Prostate gland (tissue), 2 donors: ENCODE measurements at regions not wholly inside any gene's neighbourhood (a gene's known extent, or its start where the extent isn't known, plus 50 kb on each side); places are given as distances from the start of the nearest gene placed in this dataset.

ENCODE experiments used
- POLR2A ChIP-seq: fragments of 450-650 bp; IDR thresholded peaks from one replicate; pipeline ENCODE4 v1.6.1; 2016; ENCODE audit warnings: antibody characterized with exemption, mild to moderate bottlenecking
- TF ChIP-seq, protein P1 (sequence below), 4 experiments: fragments of 200-600 bp in 2 of 4; fragments of 450-650 bp in 2 of 4; sonication (generic) in 2 of 4; IDR thresholded peaks; 1 replicate in 3 of 4; 2 replicates in 1 of 4; pipeline ENCODE4 v1.5.1; 2016 to 2019; ENCODE audit warnings: antibody characterized with exemption in 4 of 4, mild to moderate bottlenecking in 2 of 4, moderate library complexity in 2 of 4

DNA sequence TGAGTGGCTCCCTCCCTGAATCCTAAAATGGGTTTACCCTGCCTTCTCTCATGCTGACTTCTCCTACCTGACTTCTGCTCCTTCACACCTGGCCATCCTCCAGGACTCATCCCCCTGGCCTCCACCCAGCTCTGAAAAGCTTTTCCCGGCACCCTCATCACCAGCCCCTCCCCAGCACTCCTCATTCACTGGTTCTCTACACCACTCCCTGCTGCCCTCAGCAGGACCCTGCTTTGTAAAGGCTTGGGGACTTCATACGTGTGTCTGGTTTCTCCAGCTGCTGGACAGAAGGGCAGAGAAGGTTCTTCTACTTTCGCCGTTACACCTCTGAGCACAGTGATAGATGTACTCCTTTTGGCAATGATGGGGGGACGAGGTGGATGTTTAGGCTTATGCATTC, 184.9 kb upstream of the UBE3A start:
- TF ChIP-seq, protein P1, sequence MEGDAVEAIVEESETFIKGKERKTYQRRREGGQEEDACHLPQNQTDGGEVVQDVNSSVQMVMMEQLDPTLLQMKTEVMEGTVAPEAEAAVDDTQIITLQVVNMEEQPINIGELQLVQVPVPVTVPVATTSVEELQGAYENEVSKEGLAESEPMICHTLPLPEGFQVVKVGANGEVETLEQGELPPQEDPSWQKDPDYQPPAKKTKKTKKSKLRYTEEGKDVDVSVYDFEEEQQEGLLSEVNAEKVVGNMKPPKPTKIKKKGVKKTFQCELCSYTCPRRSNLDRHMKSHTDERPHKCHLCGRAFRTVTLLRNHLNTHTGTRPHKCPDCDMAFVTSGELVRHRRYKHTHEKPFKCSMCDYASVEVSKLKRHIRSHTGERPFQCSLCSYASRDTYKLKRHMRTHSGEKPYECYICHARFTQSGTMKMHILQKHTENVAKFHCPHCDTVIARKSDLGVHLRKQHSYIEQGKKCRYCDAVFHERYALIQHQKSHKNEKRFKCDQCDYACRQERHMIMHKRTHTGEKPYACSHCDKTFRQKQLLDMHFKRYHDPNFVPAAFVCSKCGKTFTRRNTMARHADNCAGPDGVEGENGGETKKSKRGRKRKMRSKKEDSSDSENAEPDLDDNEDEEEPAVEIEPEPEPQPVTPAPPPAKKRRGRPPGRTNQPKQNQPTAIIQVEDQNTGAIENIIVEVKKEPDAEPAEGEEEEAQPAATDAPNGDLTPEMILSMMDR (IDR thresholded peaks at IDR 0.05) = no peak
- TF ChIP-seq POLR2A = no peak
